Mammary epithelial cell (primary cell): ENCODE measurements at regions not wholly inside any gene's neighbourhood (a gene's known extent, or its start where the extent isn't known, plus 50 kb on each side); places are given as distances from the start of the nearest gene placed in this dataset.

Source experiments
- EZH2 ChIP-seq: IDR thresholded peaks from 2 replicates; pipeline ENCODE4 v1.6.1; 2012; ENCODE audit warnings: low read length, inconsistent platforms, borderline replicate concordance
- TF ChIP-seq, protein P1 (sequence below), 2 donors: IDR thresholded peaks in 1 of 2; conservative IDR thresholded peaks in 1 of 2; 2 replicates each; pipeline ENCODE4 v1.5.1; 2011 to 2012; ENCODE audit warnings: inconsistent platforms in 2 of 2, low read length in 2 of 2, mild to moderate bottlenecking in 2 of 2, control low read depth in 1 of 2, low read depth in 1 of 2; ENCODE audit not compliant: insufficient read depth in 1 of 2; ENCODE audit errors: extremely low read depth in 1 of 2

DNA sequence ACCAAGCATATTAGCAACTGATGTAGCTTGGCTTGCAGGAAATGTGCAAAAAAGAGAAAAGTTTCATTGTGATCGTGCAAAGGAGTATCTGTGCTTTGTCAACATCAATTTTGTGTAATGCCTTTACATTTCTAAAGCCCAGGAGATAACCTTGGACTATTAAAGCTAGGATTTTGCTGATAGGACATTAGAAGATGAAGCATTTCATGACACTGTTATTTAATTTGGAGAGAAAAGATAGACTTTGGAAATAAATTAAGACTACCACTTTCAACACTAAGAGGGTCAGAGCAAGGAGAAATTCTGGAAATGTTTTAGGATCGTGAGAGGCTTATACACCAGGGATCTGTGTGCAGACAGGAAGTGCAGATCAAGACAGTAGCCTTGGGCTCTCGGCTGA is 120.6 kb upstream of the MID1 start:
- TF ChIP-seq EZH2 = no peak
- TF ChIP-seq, protein P1, sequence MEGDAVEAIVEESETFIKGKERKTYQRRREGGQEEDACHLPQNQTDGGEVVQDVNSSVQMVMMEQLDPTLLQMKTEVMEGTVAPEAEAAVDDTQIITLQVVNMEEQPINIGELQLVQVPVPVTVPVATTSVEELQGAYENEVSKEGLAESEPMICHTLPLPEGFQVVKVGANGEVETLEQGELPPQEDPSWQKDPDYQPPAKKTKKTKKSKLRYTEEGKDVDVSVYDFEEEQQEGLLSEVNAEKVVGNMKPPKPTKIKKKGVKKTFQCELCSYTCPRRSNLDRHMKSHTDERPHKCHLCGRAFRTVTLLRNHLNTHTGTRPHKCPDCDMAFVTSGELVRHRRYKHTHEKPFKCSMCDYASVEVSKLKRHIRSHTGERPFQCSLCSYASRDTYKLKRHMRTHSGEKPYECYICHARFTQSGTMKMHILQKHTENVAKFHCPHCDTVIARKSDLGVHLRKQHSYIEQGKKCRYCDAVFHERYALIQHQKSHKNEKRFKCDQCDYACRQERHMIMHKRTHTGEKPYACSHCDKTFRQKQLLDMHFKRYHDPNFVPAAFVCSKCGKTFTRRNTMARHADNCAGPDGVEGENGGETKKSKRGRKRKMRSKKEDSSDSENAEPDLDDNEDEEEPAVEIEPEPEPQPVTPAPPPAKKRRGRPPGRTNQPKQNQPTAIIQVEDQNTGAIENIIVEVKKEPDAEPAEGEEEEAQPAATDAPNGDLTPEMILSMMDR (conservative IDR thresholded peaks at IDR 0.05 in 1 of 2, IDR thresholded peaks at IDR 0.05 in 1 of 2; ENCODE audit: extremely low read depth in 1 of 2, insufficient read depth in 1 of 2, low read depth in 1 of 2, low read length in 2 of 2) = no peak
